Skin epidermis (tissue), 12 donors: ENCODE measurements at regions not wholly inside any gene's neighbourhood (a gene's known extent, or its start where the extent isn't known, plus 50 kb on each side); places are given as distances from the start of the nearest gene placed in this dataset.

Experiments
- H3K27ac ChIP-seq, 21 experiments: fragments of 200-600 bp; sonication (generic) in 11 of 21; one replicate each; pipeline ENCODE4 v1.5.0; 2020; ENCODE audit warnings: mild to moderate bottlenecking in 3 of 21, inconsistent platforms in 2 of 21, moderate library complexity in 2 of 21
- H3K4me3 ChIP-seq, 7 experiments: fragments of 200-600 bp; sonication (generic) in 2 of 7; one replicate each; pipeline ENCODE4 v1.5.0; 2020; ENCODE audit warnings: inconsistent platforms in 2 of 7, mild to moderate bottlenecking in 2 of 7, moderate library complexity in 1 of 7

DNA sequence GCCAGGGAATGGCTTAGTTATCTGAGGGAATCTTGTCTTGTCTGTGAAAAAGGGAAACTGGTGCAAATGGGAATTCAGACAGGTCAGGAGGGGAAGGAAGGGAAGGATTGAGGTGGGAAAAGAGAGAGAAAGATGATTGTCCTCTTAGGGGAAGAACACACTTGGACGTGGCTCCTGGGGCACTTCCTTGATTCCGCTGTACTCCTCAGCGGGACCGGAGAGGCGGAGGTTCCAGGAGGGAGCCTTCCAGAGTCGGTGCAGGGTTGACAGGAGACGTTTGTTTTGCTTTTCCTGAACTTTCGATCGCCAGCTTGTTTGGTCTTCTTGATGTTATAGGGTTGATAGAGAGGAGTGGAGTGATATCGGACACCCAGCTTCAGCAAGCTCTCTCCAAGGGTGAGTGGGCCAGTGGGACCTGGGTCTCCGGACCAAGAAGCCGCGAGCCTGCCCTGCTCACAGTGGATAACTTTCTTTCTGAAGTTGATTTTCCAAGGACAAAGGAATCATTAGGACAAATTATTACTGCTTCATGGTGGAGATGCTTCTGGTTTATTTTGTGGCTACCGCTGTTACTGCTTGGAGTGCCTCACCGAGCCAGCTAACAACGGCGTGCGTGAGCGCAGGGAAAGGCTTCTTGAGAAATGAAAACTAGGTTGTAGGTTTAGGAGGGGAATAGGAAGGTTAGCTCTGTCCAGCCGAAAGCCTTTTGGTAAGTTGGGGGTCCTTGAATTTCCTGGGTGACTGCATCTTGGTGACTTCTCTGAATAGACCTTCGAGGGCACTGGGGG, 52.4 kb upstream of the APOD start:
- H3K4me3 ChIP-seq, result peak overlapping the region in 5 of 7 experiments; percentile 1 to 41 (median 21)

DNA sequence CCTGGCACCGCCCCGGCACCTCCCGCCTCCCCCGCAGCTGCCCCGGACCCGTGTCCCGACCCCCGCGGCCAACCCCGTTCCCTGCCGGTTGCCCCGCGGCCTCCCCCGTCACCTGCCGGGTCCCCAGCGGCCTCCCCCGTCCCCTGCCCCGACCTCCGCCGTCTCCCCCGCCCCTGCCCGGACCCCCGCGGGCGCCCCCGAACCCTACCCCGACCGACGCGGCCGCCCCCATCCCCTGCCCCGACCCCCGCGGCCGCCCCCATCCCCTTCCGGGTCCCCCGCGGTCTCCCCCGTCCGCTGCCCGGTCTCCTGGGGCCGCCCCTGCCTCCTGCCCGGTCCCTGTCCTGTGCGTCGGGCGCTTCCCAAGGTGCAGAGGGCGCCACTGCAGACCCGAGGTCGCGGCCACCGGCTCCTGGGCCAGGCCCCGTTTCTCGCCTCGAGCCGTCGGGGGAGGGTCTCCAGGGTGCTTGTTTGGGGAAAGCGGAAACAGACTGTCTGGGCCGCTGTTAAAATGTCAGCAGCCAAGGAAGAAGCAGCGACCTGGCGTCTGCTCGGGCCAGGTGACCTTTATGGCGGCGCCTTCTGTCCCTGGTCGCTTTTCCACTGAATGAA, 51.6 kb upstream of the APOD start:
- Histone ChIP-seq H3K4me3 (peak overlapping the region in 5 of 7 experiments; percentile 1 to 41 (median 21)), H3K27ac (peak overlapping the region in 5 of 21 experiments; percentile 3 to 78 (median 54))

More for the DNA sequence above, 52.4 kb upstream of the APOD start:
- H3K27ac ChIP-seq, result peak overlapping the region in 7 of 21 experiments; percentile 3 to 78 (median 54)

DNA sequence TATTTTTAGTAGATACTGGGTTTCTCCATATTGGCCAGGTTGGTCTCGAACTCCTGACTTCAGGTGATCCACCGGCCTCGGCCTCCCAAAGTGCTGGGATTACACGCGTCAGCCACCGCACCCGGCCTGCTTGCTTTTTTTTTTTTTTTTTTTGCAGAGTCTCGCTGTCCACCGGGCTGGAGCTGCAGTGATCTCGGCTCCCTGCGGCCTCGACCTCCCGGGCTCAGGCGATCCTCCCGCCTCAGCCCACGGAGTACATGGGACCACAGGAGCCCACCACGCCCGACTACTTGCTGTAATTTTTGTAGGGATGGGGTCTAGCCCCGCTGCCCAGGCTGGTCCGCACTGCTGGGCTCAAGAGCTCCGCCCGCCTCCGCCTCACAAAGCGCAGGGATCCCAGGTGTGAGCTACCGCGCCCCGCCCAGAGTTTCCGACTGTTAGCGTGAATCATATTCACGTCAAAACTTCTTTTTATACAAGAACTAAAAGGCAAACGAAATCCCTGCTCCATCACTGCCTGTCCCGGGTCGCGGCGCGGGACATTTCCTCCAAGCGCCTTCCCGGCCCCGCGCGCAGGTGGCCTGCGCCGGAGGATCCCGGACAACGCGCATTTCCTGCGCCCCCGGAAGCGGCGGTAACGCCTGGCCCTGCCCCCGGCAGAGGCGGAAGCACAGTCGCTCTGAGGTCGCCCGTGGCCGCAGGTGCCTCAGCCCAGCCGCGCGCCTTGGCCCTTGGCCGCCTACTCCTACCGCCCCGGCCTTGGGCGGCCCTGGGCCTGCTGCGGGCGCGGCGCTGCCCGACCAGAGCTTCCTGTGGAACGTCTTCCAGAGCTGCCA, 50.9 kb upstream of the APOD start:
- Histone ChIP-seq H3K27ac (peak overlapping the region in 12 of 21 experiments; percentile 19 to 80 (median 66)), H3K4me3 (peak overlapping the region; percentile 29 to 53 (median 42))
